Panc1 (cell line): ENCODE measurements at regions not wholly inside any gene's neighbourhood (a gene's known extent, or its start where the extent isn't known, plus 50 kb on each side); places are given as distances from the start of the nearest gene placed in this dataset.

ENCODE experiments used
- SIN3A ChIP-seq: IDR thresholded peaks from 2 replicates; pipeline ENCODE4 v1.6.1; 2012; ENCODE audit warnings: low read depth, mild to moderate bottlenecking, low read length, moderate library complexity, borderline replicate concordance; ENCODE audit not compliant: insufficient read depth
- TF ChIP-seq, protein P1 (sequence below): fragments of 450-650 bp; IDR thresholded peaks from 2 replicates; pipeline ENCODE4 v1.5.1; 2017; ENCODE audit warnings: mild to moderate bottlenecking

DNA sequence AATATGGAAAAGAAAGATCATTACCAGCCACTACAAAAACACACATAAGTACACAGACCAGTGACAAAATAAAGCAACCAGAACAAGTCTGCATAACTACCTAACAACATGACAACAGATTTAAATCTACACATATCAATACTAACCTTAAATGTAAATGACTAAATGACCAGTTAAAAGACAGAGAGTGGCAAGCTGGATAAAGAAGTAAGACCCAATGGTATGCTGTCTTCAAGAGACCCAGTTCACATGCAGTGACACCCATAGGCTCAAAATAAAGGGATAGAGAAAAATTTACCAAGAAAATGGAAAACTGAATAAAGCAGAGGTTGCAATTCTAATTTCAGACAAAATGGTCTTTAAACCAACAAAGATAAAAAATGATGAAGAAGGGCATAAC, 938.1 kb downstream of the EFNA5 start:
- TF ChIP-seq, protein P1, sequence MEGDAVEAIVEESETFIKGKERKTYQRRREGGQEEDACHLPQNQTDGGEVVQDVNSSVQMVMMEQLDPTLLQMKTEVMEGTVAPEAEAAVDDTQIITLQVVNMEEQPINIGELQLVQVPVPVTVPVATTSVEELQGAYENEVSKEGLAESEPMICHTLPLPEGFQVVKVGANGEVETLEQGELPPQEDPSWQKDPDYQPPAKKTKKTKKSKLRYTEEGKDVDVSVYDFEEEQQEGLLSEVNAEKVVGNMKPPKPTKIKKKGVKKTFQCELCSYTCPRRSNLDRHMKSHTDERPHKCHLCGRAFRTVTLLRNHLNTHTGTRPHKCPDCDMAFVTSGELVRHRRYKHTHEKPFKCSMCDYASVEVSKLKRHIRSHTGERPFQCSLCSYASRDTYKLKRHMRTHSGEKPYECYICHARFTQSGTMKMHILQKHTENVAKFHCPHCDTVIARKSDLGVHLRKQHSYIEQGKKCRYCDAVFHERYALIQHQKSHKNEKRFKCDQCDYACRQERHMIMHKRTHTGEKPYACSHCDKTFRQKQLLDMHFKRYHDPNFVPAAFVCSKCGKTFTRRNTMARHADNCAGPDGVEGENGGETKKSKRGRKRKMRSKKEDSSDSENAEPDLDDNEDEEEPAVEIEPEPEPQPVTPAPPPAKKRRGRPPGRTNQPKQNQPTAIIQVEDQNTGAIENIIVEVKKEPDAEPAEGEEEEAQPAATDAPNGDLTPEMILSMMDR = no peak
- TF ChIP-seq SIN3A = no peak
